Suprapubic skin (tissue), 4 donors: ENCODE measurements at regions not wholly inside any gene's neighbourhood (a gene's known extent, or its start where the extent isn't known, plus 50 kb on each side); places are given as distances from the start of the nearest gene placed in this dataset.

Source experiments
- DNase-seq, 2 donors: peaks; one replicate each; pipeline ENCODE4 v3.0.0-alpha.2; 2019; ENCODE audit warnings: low spot score in 2 of 2
- H3K27ac ChIP-seq: fragments of 200-600 bp; sonication (generic); one replicate; pipeline ENCODE4 v1.5.1; 2019
- H3K27me3 ChIP-seq: fragments of 200-600 bp; sonication (generic); one replicate; pipeline ENCODE4 v1.5.1; 2019
- H3K36me3 ChIP-seq: fragments of 200-600 bp; sonication (generic); one replicate; pipeline ENCODE4 v1.5.1; 2019
- H3K4me1 ChIP-seq: fragments of 200-600 bp; sonication (generic); one replicate; pipeline ENCODE4 v1.5.1; 2019
- H3K4me3 ChIP-seq: fragments of 200-600 bp; sonication (generic); one replicate; pipeline ENCODE4 v1.5.1; 2019; ENCODE audit warnings: mild to moderate bottlenecking
- H3K9me3 ChIP-seq: fragments of 200-600 bp; sonication (generic); one replicate; pipeline ENCODE4 v1.5.1; 2019
- EP300 ChIP-seq: sonication (generic); formaldehyde crosslinking; IDR thresholded peaks from one replicate; pipeline ENCODE4 v1.6.1; 2017; ENCODE audit warnings: antibody characterized with exemption
- POLR2A ChIP-seq, 2 donors: fragments of 450-650 bp; IDR thresholded peaks; one replicate each; pipeline ENCODE4 v1.6.1; 2017; ENCODE audit warnings: antibody characterized with exemption in 2 of 2, mild to moderate bottlenecking in 2 of 2, moderate library complexity in 2 of 2
- POLR2AphosphoS5 ChIP-seq, 3 donors: sonication (generic); formaldehyde crosslinking; IDR thresholded peaks; one replicate each; pipeline ENCODE4 v1.6.1; 2017; ENCODE audit warnings: antibody characterized with exemption in 3 of 3
- WGBS: methylation state at CpG from one replicate; pipeline ENCODE4 v1.1.5; 2018; 5-methylcytosine and 5-hydroxymethylcytosine counted together
- TF ChIP-seq, protein P1 (sequence below), 2 donors: fragments of 200-600 bp in 1 of 2; fragments of 450-650 bp in 1 of 2; sonication (generic) in 1 of 2; IDR thresholded peaks; one replicate each; pipeline ENCODE4 v1.5.1; 2016 to 2019; ENCODE audit warnings: antibody characterized with exemption in 2 of 2, mild to moderate bottlenecking in 1 of 2, moderate library complexity in 1 of 2

GRCh38 chr10:130335336-130335735 is 199.1 kb downstream of the GLRX3 start:
- no peak for DNase-seq
- TF ChIP-seq, protein P1, sequence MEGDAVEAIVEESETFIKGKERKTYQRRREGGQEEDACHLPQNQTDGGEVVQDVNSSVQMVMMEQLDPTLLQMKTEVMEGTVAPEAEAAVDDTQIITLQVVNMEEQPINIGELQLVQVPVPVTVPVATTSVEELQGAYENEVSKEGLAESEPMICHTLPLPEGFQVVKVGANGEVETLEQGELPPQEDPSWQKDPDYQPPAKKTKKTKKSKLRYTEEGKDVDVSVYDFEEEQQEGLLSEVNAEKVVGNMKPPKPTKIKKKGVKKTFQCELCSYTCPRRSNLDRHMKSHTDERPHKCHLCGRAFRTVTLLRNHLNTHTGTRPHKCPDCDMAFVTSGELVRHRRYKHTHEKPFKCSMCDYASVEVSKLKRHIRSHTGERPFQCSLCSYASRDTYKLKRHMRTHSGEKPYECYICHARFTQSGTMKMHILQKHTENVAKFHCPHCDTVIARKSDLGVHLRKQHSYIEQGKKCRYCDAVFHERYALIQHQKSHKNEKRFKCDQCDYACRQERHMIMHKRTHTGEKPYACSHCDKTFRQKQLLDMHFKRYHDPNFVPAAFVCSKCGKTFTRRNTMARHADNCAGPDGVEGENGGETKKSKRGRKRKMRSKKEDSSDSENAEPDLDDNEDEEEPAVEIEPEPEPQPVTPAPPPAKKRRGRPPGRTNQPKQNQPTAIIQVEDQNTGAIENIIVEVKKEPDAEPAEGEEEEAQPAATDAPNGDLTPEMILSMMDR (IDR thresholded peaks at IDR 0.05), result no peak
- no peak for TF ChIP-seq POLR2A (IDR thresholded peaks at IDR 0.05)
- no peak for TF ChIP-seq POLR2AphosphoS5 (IDR thresholded peaks at IDR 0.05)
- TF ChIP-seq EP300, result no peak
- Histone ChIP-seq H3K27me3 (no peaks in the 10 kb centered on the region), H3K4me1 (no peaks in the 10 kb centered on the region), H3K9me3 (no peaks in the 10 kb centered on the region), H3K4me3 (no peak overlapping the region), H3K36me3 (no peaks in the 10 kb centered on the region), H3K27ac (no peak overlapping the region)
- WGBS, result 87% methylated on average over 8 of the region's 10 CpGs

GRCh38 chr10:130336617-130337304 is 200.6 kb downstream of the GLRX3 start:
- 67% methylated on average over 8 of the region's 8 CpGs for WGBS

GRCh38 chr10:130337305-130337640 is 201.1 kb downstream of the GLRX3 start:
- DNase-seq, result no peak
- Histone ChIP-seq H3K4me1 (no peaks in the 10 kb centered on the region), H3K4me3 (no peak overlapping the region), H3K27me3 (no peaks in the 10 kb centered on the region), H3K36me3 (no peaks in the 10 kb centered on the region), H3K27ac (no peak overlapping the region), H3K9me3 (no peaks in the 10 kb centered on the region)
- TF ChIP-seq EP300 (no peak), POLR2AphosphoS5 (IDR thresholded peaks at IDR 0.05) (no peak), POLR2A (IDR thresholded peaks at IDR 0.05) (no peak)
- TF ChIP-seq, protein P1 (IDR thresholded peaks at IDR 0.05), result no peak
- WGBS, result 76% methylated on average over 13 of the region's 13 CpGs

More at GRCh38 chr10:130336617-130337304, 200.6 kb downstream of the GLRX3 start:
- Histone ChIP-seq H3K27ac (no peak overlapping the region), H3K4me1 (no peaks in the 10 kb centered on the region), H3K36me3 (no peaks in the 10 kb centered on the region), H3K27me3 (no peaks in the 10 kb centered on the region), H3K4me3 (no peak overlapping the region), H3K9me3 (no peaks in the 10 kb centered on the region)
- no peak for DNase-seq
- TF ChIP-seq, protein P1 (IDR thresholded peaks at IDR 0.05), result no peak

DNA sequence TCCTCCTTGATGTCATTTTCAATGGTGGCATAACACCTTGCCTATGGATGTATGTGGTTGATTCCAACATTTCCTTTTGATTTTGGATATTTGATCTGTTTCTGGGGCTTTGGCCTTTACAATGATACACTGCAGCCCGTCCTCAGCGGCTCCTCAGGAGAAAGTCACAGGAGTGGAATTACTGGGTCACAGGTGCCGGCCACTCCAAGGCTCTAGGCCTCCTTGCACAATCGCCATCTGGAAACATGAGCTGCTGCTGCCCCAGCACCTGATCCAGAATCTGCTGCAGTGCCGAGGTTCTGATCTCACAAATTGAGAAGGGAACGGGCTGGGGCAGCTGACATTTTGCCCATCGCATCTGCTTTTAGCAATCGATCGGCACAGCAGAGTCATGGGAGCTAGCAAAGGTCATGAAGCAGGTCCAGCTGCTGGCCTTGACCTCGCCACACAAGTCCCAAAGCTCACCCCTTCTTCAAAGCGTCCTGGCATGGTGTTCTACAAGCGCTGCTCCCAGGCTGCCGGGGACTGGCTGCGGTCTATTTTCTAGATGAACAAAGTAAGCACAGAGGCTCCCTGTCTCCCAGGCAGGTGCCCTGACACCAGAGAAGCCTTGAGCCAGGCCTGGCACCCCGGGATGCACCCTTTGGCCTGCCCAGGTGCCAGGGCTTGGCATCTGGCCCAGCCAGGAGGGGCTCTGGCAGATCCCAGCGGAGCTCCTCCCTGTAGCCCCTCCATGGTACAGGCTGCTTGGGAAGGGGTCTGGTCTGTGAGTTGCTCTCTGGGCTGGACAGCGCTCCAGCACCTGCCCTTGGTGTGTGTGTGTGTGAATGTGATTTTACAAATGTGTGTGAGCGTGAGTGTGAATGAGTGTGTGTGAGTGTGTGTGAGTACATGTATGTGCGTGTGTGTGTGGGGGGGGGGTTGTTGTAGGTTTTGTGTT is 201.8 kb downstream of the GLRX3 start:
- DNase-seq, result no peak
- H3K9me3 ChIP-seq, result no peaks in the 10 kb centered on the region
- TF ChIP-seq EP300, result no peak
- TF ChIP-seq POLR2A (IDR thresholded peaks at IDR 0.05), result no peak
- TF ChIP-seq POLR2AphosphoS5 (IDR thresholded peaks at IDR 0.05), result no peak
- TF ChIP-seq, protein P1 (IDR thresholded peaks at IDR 0.05), result no peak

DNA sequence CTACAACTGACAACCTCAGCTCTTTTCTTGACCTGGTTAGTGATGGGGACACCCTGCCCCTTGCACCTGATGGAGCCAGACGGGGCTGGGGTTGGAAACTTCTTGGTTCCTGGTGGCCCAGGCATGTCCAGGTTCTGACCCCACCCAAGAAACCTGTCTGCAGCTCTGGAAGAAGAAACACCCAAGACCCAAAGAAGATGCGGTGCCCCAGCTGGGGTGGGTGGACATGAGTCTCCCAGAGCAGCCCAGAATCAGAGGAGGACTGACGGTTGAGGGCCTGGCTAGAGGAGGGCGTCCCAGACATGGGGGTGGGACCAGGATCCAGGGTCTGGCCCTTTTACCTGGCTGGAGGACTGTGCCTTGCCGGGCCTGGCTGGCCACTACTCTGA is 202.4 kb downstream of the GLRX3 start:
- H3K27me3 ChIP-seq, result no peaks in the 10 kb centered on the region
- TF ChIP-seq, protein P1 (IDR thresholded peaks at IDR 0.05), result no peak
- TF ChIP-seq POLR2A (IDR thresholded peaks at IDR 0.05), result no peak
- TF ChIP-seq EP300, result no peak
- TF ChIP-seq POLR2AphosphoS5 (IDR thresholded peaks at IDR 0.05), result no peak
- no peaks in the 10 kb centered on the region for H3K4me1 ChIP-seq
- H3K9me3 ChIP-seq, result no peaks in the 10 kb centered on the region
- no peaks in the 10 kb centered on the region for H3K36me3 ChIP-seq
- no peak for DNase-seq
- H3K4me3 ChIP-seq, result no peak overlapping the region
- H3K27ac ChIP-seq, result no peak overlapping the region
- WGBS, result no CpG with 5 or more reads among the region's 5 CpGs

More for the DNA sequence above, 201.8 kb downstream of the GLRX3 start:
- 86% methylated on average over 18 of the region's 19 CpGs for WGBS
- Histone ChIP-seq H3K27me3 (no peaks in the 10 kb centered on the region), H3K4me3 (no peak overlapping the region), H3K36me3 (no peaks in the 10 kb centered on the region), H3K4me1 (no peaks in the 10 kb centered on the region), H3K27ac (no peak overlapping the region)
